Brain microvascular endothelial cell (primary cell): ENCODE measurements at regions not wholly inside any gene's neighbourhood (a gene's known extent, or its start where the extent isn't known, plus 50 kb on each side); places are given as distances from the start of the nearest gene placed in this dataset.
A peak's percentile ranks its signal among the peaks of the same experiment; 100 is the strongest.
"Not testable (repeated sequence)": the region's sequence is repeated elsewhere in the genome, so short reads cannot be mapped to it uniquely, and the experiment has no call there.

Experiments
- DNase-seq: peaks from one replicate; pipeline ENCODE4 v3.0.0-alpha.2; 2020
- H3K27ac ChIP-seq: fragments of 250-450 bp; sonication (Bioruptor Pico); 2 replicates; pipeline ENCODE4 v1.5.1; 2020; ENCODE audit warnings: mild to moderate bottlenecking, moderate library complexity
- H3K27me3 ChIP-seq: fragments of 250-450 bp; sonication (Bioruptor Pico); replicated peaks from 2 replicates; pipeline ENCODE4 v1.5.1; 2020; ENCODE audit warnings: mild to moderate bottlenecking
- H3K36me3 ChIP-seq: fragments of 250-450 bp; sonication (Bioruptor Pico); replicated peaks from 2 replicates; pipeline ENCODE4 v1.5.1; 2020; ENCODE audit warnings: mild to moderate bottlenecking
- H3K4me3 ChIP-seq: 2 replicates; pipeline ENCODE4 v1.5.1; 2011; ENCODE audit warnings: low read depth, mild to moderate bottlenecking, control low read depth, low read length, moderate library complexity
- CTCF ChIP-seq: IDR thresholded peaks from 2 replicates; pipeline ENCODE4 v1.5.1; 2011; ENCODE audit warnings: low read depth, mild to moderate bottlenecking, moderate library complexity, low read length, control low read depth, inconsistent platforms; ENCODE audit errors: missing control alignments
- in situ Hi-C: cut with HindIII; loops from 2 replicates; pipeline ENCODE4 v1.10.0; 2017; ENCODE audit warnings: low sequenced_read_pairs, low pct_ligation_motif_present

GRCh38 chr10:33025039-33025438, 67.0 kb upstream of the ITGB1 start:
- no peak for DNase-seq
- in situ Hi-C loops = no loop called here
- TF ChIP-seq CTCF = no peak
- Histone ChIP-seq H3K27ac (no peak overlapping the region), H3K27me3 (no peaks in the 10 kb centered on the region), H3K4me3 (no peak overlapping the region), H3K36me3 (no peaks in the 10 kb centered on the region)

- DNase-seq = no peak
- no peak overlapping the region for H3K4me3 ChIP-seq
- in situ Hi-C loops = loop anchor here (25.0 kb wide), 1 partner anchor 235 kb away; no protein-coding TSS in a partner anchor
- H3K27ac ChIP-seq = no peak overlapping the region
- no peak for TF ChIP-seq CTCF
- H3K27me3 ChIP-seq = no peaks in the 10 kb centered on the region
- no peaks in the 10 kb centered on the region for H3K36me3 ChIP-seq
Observed at GRCh38 chr10:33022691-33023090, 64.7 kb upstream of the ITGB1 start.

- TF ChIP-seq CTCF = no peak
- Histone ChIP-seq H3K36me3 (no peaks in the 10 kb centered on the region), H3K4me3 (no peak overlapping the region), H3K27me3 (no peaks in the 10 kb centered on the region), H3K27ac (no peak overlapping the region)
- in situ Hi-C loops = loop anchor here (25.0 kb wide), 1 partner anchor 235 kb away; no protein-coding TSS in a partner anchor
- no peak for DNase-seq
Observed at GRCh38 chr10:33022090-33022489, 64.1 kb upstream of the ITGB1 start.

GRCh38 chr10:33016988-33017387, 59.0 kb upstream of the ITGB1 start:
- H3K27me3 ChIP-seq = no peaks in the 10 kb centered on the region
- H3K27ac ChIP-seq = no peak overlapping the region
- DNase-seq = no peak
- no peak overlapping the region for H3K4me3 ChIP-seq
- in situ Hi-C loops = loop anchor here (25.0 kb wide), 1 partner anchor 230 kb away; no protein-coding TSS in a partner anchor
- no peak for TF ChIP-seq CTCF
- no peaks in the 10 kb centered on the region for H3K36me3 ChIP-seq

- Histone ChIP-seq H3K27ac (peak overlapping the region; percentile 69), H3K4me3 (no peak overlapping the region), H3K27me3 (no peaks in the 10 kb centered on the region), H3K36me3 (no peaks in the 10 kb centered on the region)
- in situ Hi-C loops = loop anchor here (25.0 kb wide), 1 partner anchor 229 kb away; no protein-coding TSS in a partner anchor
- TF ChIP-seq CTCF = no peak
- DNase-seq = peak; percentile 85
Observed at GRCh38 chr10:33015761-33016547, 57.9 kb upstream of the ITGB1 start.

GRCh38 chr10:33013331-33013730, 55.3 kb upstream of the ITGB1 start:
- H3K36me3 ChIP-seq, H3K27me3 ChIP-seq: not testable (repeated sequence)
- in situ Hi-C loops = loop anchor here (25.0 kb wide), 1 partner anchor 226 kb away; no protein-coding TSS in a partner anchor

More at GRCh38 chr10:33013331-33013730, 55.3 kb upstream of the ITGB1 start:
- H3K4me3 ChIP-seq, H3K27ac ChIP-seq, DNase-seq: not testable (repeated sequence)
